Natural killer cell treated with Interleukin-12 subunit alpha and Interleukin-12 subunit beta and Interleukin-15 and Interleukin-18, amount 100 ng/mL, for 72 hours (primary cell): ENCODE measurements at regions not wholly inside any gene's neighbourhood (a gene's known extent, or its start where the extent isn't known, plus 50 kb on each side); places are given as distances from the start of the nearest gene placed in this dataset.
A peak's percentile ranks its signal among the peaks of the same experiment; 100 is the strongest.
"Not testable (repeated sequence)": the region's sequence is repeated elsewhere in the genome, so short reads cannot be mapped to it uniquely, and the experiment has no call there.

ENCODE experiments used
- ATAC-seq, 2 donors: fragments of 150-1000 bp; cut with Tn5 transposase in 1 of 2; sonication (Bioruptor Pico), chemical (Tn5 transposase) in 1 of 2; 2 replicates each; pipeline ENCODE4 v1.10.0; 2021
- DNase-seq: peaks from one replicate; pipeline ENCODE4 v3.0.0; 2022; ENCODE audit warnings: low spot score
- H3K27ac Mint-ChIP-seq, 2 donors: 1 replicate in 1 of 2; 2 replicates in 1 of 2; pipeline ENCODE4 v1.8.0; 2022; ENCODE audit warnings: mixed read lengths in 2 of 2, mild to moderate bottlenecking in 1 of 2, moderate library complexity in 1 of 2
- H3K27me3 Mint-ChIP-seq, 2 donors: 1 replicate in 1 of 2; 2 replicates in 1 of 2; pipeline ENCODE4 v1.8.0; 2022; ENCODE audit warnings: mixed read lengths in 2 of 2
- H3K36me3 Mint-ChIP-seq: one replicate; pipeline ENCODE4 v1.8.0; 2022; ENCODE audit warnings: mixed read lengths
- H3K4me1 Mint-ChIP-seq, 2 donors: 1 replicate in 1 of 2; 2 replicates in 1 of 2; pipeline ENCODE4 v1.8.0; 2022; ENCODE audit warnings: low read depth in 2 of 2, mixed read lengths in 2 of 2, mild to moderate bottlenecking in 1 of 2
- H3K4me3 Mint-ChIP-seq: one replicate; pipeline ENCODE4 v1.8.0; 2022; ENCODE audit warnings: mixed read lengths
- H3K9me3 Mint-ChIP-seq: 2 replicates; pipeline ENCODE4 v1.8.0; 2022; ENCODE audit warnings: mixed read lengths

DNA sequence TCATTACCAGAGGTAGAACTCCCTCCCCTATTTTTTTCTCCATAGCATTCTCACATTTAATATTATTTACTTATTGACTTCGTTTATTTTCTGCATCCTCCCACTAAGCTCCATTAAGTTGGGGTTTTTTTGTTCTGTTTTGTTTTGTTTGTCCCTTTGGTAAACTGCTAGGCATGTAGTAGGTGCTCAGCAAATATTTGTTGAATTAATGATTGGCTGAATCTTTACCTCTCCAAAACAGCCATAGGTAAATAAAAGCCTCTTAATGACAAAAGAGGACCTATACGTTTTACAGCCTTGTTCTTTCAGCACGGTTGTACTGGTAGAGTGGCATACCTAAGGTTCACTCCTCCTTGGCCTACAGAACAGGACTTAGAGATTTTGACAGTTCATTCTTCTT, 52.0 kb downstream of the PRORP start:
- Mint-ChIP-seq H3K4me3 (no peak overlapping the region), H3K27ac (no peak overlapping the region), H3K27me3 (no peaks in the 10 kb centered on the region), H3K9me3 (no peaks in the 10 kb centered on the region), H3K4me1 (peaks cover 11 to 37% of the 10 kb centered on the region in 2 donors), H3K36me3 (peaks cover 21% of the 10 kb centered on the region)
- ATAC-seq (no peak), DNase-seq (no peak)

DNA sequence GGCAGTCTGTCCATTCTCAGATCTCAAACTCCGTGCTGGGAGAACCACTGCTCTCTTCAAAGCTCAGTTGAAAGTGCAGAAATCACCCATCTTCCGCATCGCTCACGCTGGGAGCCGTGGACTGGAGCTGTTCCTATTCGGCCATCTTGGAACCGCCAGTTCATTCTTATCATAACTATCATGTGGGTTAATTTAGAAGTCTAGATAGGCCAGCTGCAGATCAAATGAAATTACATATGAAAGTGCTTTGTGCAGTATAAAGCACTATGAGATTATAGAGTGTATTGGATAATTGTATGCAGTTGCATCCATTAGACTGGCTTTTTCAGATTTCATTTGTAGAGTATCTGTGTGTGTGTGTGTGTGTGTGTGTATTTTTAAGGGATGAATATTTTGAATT, 57.8 kb downstream of the PRORP start:
- Mint-ChIP-seq H3K4me1 (peaks cover 21 to 27% of the 10 kb centered on the region in 2 donors), H3K9me3 (no peaks in the 10 kb centered on the region), H3K27me3 (no peaks in the 10 kb centered on the region), H3K4me3 (no peak overlapping the region), H3K27ac (peak overlapping the region in 1 of 2 donors; percentile 50), H3K36me3 (peaks cover 20% of the 10 kb centered on the region)
- ATAC-seq (no peak), DNase-seq (no peak)

GRCh38 chr14:35184891-35185290, 62.5 kb downstream of the PRORP start:
- not testable (repeated sequence) for ATAC-seq, H3K4me3 Mint-ChIP-seq, H3K27me3 Mint-ChIP-seq, H3K9me3 Mint-ChIP-seq, DNase-seq, H3K27ac Mint-ChIP-seq
- Mint-ChIP-seq H3K36me3 (peaks cover 13% of the 10 kb centered on the region), H3K4me1 (peaks cover 9 to 12% of the 10 kb centered on the region in 2 donors)

DNA sequence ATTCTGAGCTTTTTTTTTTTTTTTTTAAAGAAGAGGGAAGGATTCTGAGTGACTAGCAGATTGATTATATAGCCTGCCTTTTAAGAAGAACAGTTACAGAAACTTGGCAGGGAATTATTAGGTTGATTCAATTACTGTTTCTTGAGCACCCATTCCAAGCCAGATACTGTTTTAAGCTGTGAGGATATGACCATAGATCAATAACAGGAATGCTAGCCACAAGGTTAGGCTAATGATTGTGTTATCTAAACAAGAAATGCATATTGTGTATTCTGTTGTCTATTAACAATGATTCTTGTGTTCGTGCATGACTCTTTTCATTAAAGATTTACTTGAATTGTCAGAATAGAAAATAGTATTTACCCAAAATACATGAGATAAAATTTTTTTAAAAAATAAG, 67.1 kb downstream of the PRORP start:
- Mint-ChIP-seq H3K27ac (no peak overlapping the region), H3K36me3 (peaks cover 18% of the 10 kb centered on the region), H3K4me1 (peaks cover 9 to 19% of the 10 kb centered on the region in 2 donors), H3K27me3 (no peaks in the 10 kb centered on the region), H3K4me3 (no peak overlapping the region), H3K9me3 (no peaks in the 10 kb centered on the region)
- DNase-seq (no peak), ATAC-seq (no peak)

- H3K36me3 Mint-ChIP-seq = peaks cover 13% of the 10 kb centered on the region
- no peaks in the 10 kb centered on the region for H3K27me3 Mint-ChIP-seq
- no peak overlapping the region for H3K27ac Mint-ChIP-seq
- no peak overlapping the region for H3K4me3 Mint-ChIP-seq
- H3K4me1 Mint-ChIP-seq = peaks cover 17 to 22% of the 10 kb centered on the region in 2 donors
- no peaks in the 10 kb centered on the region for H3K9me3 Mint-ChIP-seq
- ATAC-seq (no peak), DNase-seq (no peak)
These were observed 70.8 kb downstream of the PRORP start for GRCh38 chr14:35193161-35193560.

DNA sequence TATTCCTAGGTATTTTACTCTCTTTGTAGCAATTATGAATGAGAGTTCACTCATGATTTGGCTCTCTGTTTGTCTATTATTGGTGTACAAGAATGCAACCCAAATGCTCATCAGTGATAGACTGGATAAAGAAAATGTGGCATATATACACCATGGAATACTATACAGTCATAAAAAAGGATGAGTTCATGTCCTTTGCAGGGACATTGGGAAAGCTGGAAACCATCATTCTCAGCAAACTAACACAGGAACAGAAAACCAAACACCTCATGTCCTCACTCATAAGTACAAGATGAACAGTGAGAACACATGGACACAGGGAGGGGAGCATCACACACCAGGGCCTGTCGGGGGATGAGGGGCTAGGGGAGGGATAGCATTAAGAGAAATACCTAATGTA, 71.8 kb downstream of the PRORP start:
- DNase-seq, H3K27ac Mint-ChIP-seq, H3K27me3 Mint-ChIP-seq, H3K9me3 Mint-ChIP-seq, H3K4me3 Mint-ChIP-seq, ATAC-seq: not testable (repeated sequence)
- Mint-ChIP-seq H3K4me1 (peaks cover 19 to 24% of the 10 kb centered on the region in 2 donors), H3K36me3 (peaks cover 13% of the 10 kb centered on the region)

DNA sequence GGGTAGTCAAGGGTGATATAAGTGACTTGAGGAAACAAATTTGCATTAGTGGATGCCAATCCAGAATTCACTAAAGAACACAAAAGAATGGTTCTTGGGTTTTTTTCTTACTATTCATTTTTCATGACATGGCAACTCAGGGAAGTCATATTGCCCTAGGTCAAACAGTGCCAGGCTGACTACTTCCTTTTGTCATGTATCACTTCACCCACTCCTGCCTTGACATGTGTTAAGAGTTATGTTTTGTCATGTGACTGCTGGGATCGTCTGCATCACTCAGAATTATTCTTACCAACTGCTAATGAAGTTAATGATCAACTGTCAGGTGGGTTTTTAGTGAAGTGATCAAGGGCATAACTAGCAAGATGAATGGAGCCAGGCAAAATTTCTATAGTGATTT, 74.2 kb downstream of the PRORP start:
- no peaks in the 10 kb centered on the region for H3K27me3 Mint-ChIP-seq
- DNase-seq (no peak), ATAC-seq (peak; percentile 36 to 80)
- peaks cover 25% of the 10 kb centered on the region in 2 donors for H3K4me1 Mint-ChIP-seq
- peak overlapping the region; percentile 27 to 77 for H3K27ac Mint-ChIP-seq
- no peaks in the 10 kb centered on the region for H3K9me3 Mint-ChIP-seq
- peak overlapping the region; percentile 8 for H3K4me3 Mint-ChIP-seq
- H3K36me3 Mint-ChIP-seq = peaks cover 13% of the 10 kb centered on the region

- Mint-ChIP-seq H3K4me1 (peaks cover 25% of the 10 kb centered on the region in 2 donors), H3K36me3 (peaks cover 9% of the 10 kb centered on the region), H3K27me3 (no peaks in the 10 kb centered on the region), H3K9me3 (no peaks in the 10 kb centered on the region), H3K4me3 (peak overlapping the region; percentile 8), H3K27ac (peak overlapping the region; percentile 27 to 77)
- ATAC-seq = peak in 1 of 2 donors; percentile 62
- DNase-seq = no peak
These were observed 74.7 kb downstream of the PRORP start for GRCh38 chr14:35197015-35197414.

DNA sequence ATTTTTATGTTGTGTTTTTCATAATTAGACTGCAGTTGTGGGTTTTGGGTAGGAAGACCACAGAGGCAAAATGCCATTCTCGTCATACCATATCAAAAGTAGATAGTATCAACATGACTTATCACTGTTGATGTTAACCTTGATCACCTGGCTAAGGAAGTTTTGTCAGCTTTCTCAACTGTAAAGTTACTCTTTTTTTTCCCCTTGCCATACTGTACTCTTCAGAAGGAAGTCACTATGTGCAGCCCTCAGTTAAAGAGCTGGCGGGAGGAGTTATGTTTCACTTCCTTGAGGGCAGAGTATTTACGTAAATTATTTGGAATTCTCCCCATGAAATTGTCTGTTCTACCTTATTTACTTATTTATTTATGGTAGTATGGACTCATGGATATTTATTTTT, 78.7 kb downstream of the PRORP start:
- no peaks in the 10 kb centered on the region for H3K36me3 Mint-ChIP-seq
- DNase-seq (no peak), ATAC-seq (no peak)
- H3K9me3 Mint-ChIP-seq = no peaks in the 10 kb centered on the region
- peak overlapping the region; percentile 51 for H3K4me3 Mint-ChIP-seq
- H3K27ac Mint-ChIP-seq = peak overlapping the region; percentile 43 to 70
- peaks cover 35 to 52% of the 10 kb centered on the region in 2 donors for H3K4me1 Mint-ChIP-seq
- H3K27me3 Mint-ChIP-seq = no peaks in the 10 kb centered on the region

GRCh38 chr14:35202195-35202594, 79.8 kb downstream of the PRORP start:
- Mint-ChIP-seq H3K36me3 (no peaks in the 10 kb centered on the region), H3K4me1 (peaks cover 30 to 46% of the 10 kb centered on the region in 2 donors), H3K4me3 (peak overlapping the region; percentile 42), H3K27me3 (no peaks in the 10 kb centered on the region), H3K27ac (peak overlapping the region; percentile 75 to 90), H3K9me3 (no peaks in the 10 kb centered on the region)
- no peak for DNase-seq
- no peak for ATAC-seq

DNA sequence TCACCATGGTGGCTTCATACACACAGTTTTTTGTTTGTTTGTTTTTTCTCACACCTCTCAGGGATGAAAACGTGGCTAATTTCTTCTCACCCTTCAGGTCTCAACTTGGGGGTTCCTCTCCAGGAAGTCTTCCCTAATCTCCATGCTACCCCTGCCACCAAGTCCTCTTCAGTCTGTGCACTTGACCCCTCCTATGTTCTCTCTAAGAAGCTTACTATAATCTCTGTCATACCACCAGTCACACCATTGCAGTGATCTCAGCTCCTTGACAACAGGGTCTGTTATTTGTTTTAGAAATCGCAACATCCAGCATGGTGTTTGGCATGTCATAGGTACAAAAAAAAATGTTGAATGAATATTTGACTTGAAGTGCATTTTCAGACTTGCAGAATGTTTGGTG, 83.4 kb downstream of the PRORP start:
- peak in 1 of 2 donors; percentile 42 for ATAC-seq

DNA sequence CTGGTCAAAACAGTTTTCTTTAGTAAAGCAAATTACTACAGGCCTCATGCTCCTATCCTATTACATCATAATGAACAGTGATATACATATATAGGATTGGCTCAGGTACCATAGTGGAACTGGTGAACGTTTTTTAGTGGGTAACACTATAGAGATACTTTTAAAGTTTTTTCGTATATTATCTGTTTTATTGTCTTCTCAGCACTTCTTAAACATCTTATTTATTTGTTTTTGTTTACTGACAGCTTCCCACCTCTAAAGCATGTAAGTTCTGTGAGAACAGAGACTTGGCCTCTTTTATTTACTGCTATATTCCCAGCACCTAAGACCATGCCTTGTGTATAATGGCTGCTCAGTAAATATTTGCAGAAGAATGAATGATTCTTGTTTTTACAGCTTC, 81.1 kb upstream of the PSMA6 start:
- ATAC-seq (no peak), DNase-seq (no peak)
- H3K4me3 Mint-ChIP-seq = no peak overlapping the region
- no peaks in the 10 kb centered on the region for H3K9me3 Mint-ChIP-seq
- H3K36me3 Mint-ChIP-seq = peaks cover 5% of the 10 kb centered on the region
- H3K4me1 Mint-ChIP-seq = peaks cover 23 to 44% of the 10 kb centered on the region in 2 donors
- no peaks in the 10 kb centered on the region for H3K27me3 Mint-ChIP-seq
- H3K27ac Mint-ChIP-seq = no peak overlapping the region

More for the DNA sequence above, 83.4 kb downstream of the PRORP start:
- no peaks in the 10 kb centered on the region for H3K9me3 Mint-ChIP-seq
- H3K27me3 Mint-ChIP-seq = no peaks in the 10 kb centered on the region
- H3K4me1 Mint-ChIP-seq = peaks cover 24 to 47% of the 10 kb centered on the region in 2 donors
- no peak for DNase-seq
- no peaks in the 10 kb centered on the region for H3K36me3 Mint-ChIP-seq
- peak overlapping the region; percentile 58 for H3K4me3 Mint-ChIP-seq
- H3K27ac Mint-ChIP-seq = peak overlapping the region; percentile 94 to 97

- Mint-ChIP-seq H3K27me3 (no peaks in the 10 kb centered on the region), H3K36me3 (peaks cover 5% of the 10 kb centered on the region), H3K9me3 (no peaks in the 10 kb centered on the region), H3K4me3 (no peak overlapping the region), H3K4me1 (peaks cover 25 to 42% of the 10 kb centered on the region in 2 donors), H3K27ac (peak overlapping the region in 1 of 2 donors; percentile 91)
- no peak for ATAC-seq
- no peak for DNase-seq
These were observed 79.6 kb upstream of the PSMA6 start for GRCh38 chr14:35212471-35213142.

GRCh38 chr14:35213143-35213788, 78.9 kb upstream of the PSMA6 start:
- no peak overlapping the region for H3K4me3 Mint-ChIP-seq
- no peak for ATAC-seq
- no peaks in the 10 kb centered on the region for H3K27me3 Mint-ChIP-seq
- peak overlapping the region; percentile 75 to 91 for H3K27ac Mint-ChIP-seq
- H3K4me1 Mint-ChIP-seq = peaks cover 27 to 45% of the 10 kb centered on the region in 2 donors
- H3K36me3 Mint-ChIP-seq = peaks cover 5% of the 10 kb centered on the region
- H3K9me3 Mint-ChIP-seq = no peaks in the 10 kb centered on the region
- no peak for DNase-seq
